BLaER1 treated with 17β-estradiol and CSF1 and Interleukin-3, amounts not matched to agents 10 nM and 100 nM (cell line): ENCODE measurements at regions not wholly inside any gene's neighbourhood (a gene's known extent, or its start where the extent isn't known, plus 50 kb on each side); places are given as distances from the start of the nearest gene placed in this dataset.
"Not testable (repeated sequence)": the region's sequence is repeated elsewhere in the genome, so short reads cannot be mapped to it uniquely, and the experiment has no call there.

Experiments
- H3K27ac ChIP-seq, 11 experiments: shearing (Covaris generic); formaldehyde crosslinking; 2 replicates each; pipeline ENCODE4 v1.8.1; 2022
- H3K27me3 ChIP-seq, 11 experiments: shearing (Covaris generic); formaldehyde crosslinking; 2 replicates each; pipeline ENCODE4 v1.8.1; 2022
- H3K36me3 ChIP-seq, 11 experiments: shearing (Covaris generic); formaldehyde crosslinking; 2 replicates each; pipeline ENCODE4 v1.8.1; 2022
- H3K4me1 ChIP-seq, 10 experiments: shearing (Covaris generic); formaldehyde crosslinking; 2 replicates each; pipeline ENCODE4 v1.8.1; 2022
- H3K4me2 ChIP-seq, 11 experiments: shearing (Covaris generic); formaldehyde crosslinking; 2 replicates each; pipeline ENCODE4 v1.8.1; 2022
- H3K4me3 ChIP-seq, 10 experiments: shearing (Covaris generic); formaldehyde crosslinking; 2 replicates each; pipeline ENCODE4 v1.8.1; 2022
- H3K9ac ChIP-seq, 11 experiments: shearing (Covaris generic); formaldehyde crosslinking; 2 replicates each; pipeline ENCODE4 v1.8.1; 2022
- H3K9me3 ChIP-seq, 11 experiments: shearing (Covaris generic); formaldehyde crosslinking; replicated peaks in 1 of 11; 2 replicates each; pipeline ENCODE4 v1.8.1; 2022
- H4K20me1 ChIP-seq, 11 experiments: shearing (Covaris generic); formaldehyde crosslinking; 2 replicates each; pipeline ENCODE4 v1.8.1; 2022
- Cebpa-rat ChIP-seq, 11 experiments: shearing (Covaris generic); IDR thresholded peaks; 2 replicates each; pipeline ENCODE4 v1.8.1; 2022

- Histone ChIP-seq H3K9me3 (peaks cover 17 to 51% (median 39%) of the 10 kb centered on the region in 11 experiments; a peak in 20 of 22 replicates), H3K4me3 (no peak overlapping the region)
Observed at GRCh38 chr18:78494204-78495085, 485.2 kb upstream of the SALL3 start.

GRCh38 chr18:78495550-78495949, 484.1 kb upstream of the SALL3 start:
- TF ChIP-seq Cebpa-rat (IDR thresholded peaks at IDR 0.05) = no peak

More at GRCh38 chr18:78494204-78495085, 485.2 kb upstream of the SALL3 start:
- no peaks in the 10 kb centered on the region; a peak in 2 of 20 replicates for H3K4me1 ChIP-seq
- peak overlapping the region in 5 of 11 experiments; percentile 21 to 60 (median 45); a peak in 8 of 22 replicates for H3K27ac ChIP-seq
- no peaks in the 10 kb centered on the region for H3K36me3 ChIP-seq
- no peak overlapping the region for H3K9ac ChIP-seq
- H3K27me3 ChIP-seq = no peaks in the 10 kb centered on the region
- H4K20me1 ChIP-seq = no peaks in the 10 kb centered on the region
- H3K4me2 ChIP-seq = no peak overlapping the region
- no peak for TF ChIP-seq Cebpa-rat (IDR thresholded peaks at IDR 0.05)

GRCh38 chr18:78496079-78496478, 483.5 kb upstream of the SALL3 start:
- no peak overlapping the region for H3K27ac ChIP-seq
- no peak overlapping the region for H3K4me2 ChIP-seq
- no peak for TF ChIP-seq Cebpa-rat (IDR thresholded peaks at IDR 0.05)
- H3K4me1 ChIP-seq = no peaks in the 10 kb centered on the region; a peak in 2 of 20 replicates
- no peak overlapping the region for H3K4me3 ChIP-seq
- H3K36me3 ChIP-seq = no peaks in the 10 kb centered on the region
- no peaks in the 10 kb centered on the region for H4K20me1 ChIP-seq
- H3K9me3 ChIP-seq = peaks cover 17 to 45% (median 39%) of the 10 kb centered on the region in 11 experiments; a peak in 20 of 22 replicates
- no peaks in the 10 kb centered on the region for H3K27me3 ChIP-seq
- no peak overlapping the region for H3K9ac ChIP-seq

More at GRCh38 chr18:78495550-78495949, 484.1 kb upstream of the SALL3 start:
- Histone ChIP-seq H3K4me1 (no peaks in the 10 kb centered on the region; a peak in 2 of 20 replicates), H3K36me3 (no peaks in the 10 kb centered on the region), H4K20me1 (no peaks in the 10 kb centered on the region), H3K27me3 (no peaks in the 10 kb centered on the region), H3K27ac (peak overlapping the region in 2 of 11 experiments; percentile 45 to 60; a peak in 2 of 22 replicates), H3K4me2 (no peak overlapping the region), H3K4me3 (no peak overlapping the region), H3K9ac (no peak overlapping the region), H3K9me3 (peaks cover 17 to 47% (median 39%) of the 10 kb centered on the region in 11 experiments; a peak in 20 of 22 replicates)

- H3K27me3 ChIP-seq = no peaks in the 10 kb centered on the region
- H3K4me2 ChIP-seq = no peak overlapping the region
- no peak for TF ChIP-seq Cebpa-rat (IDR thresholded peaks at IDR 0.05)
- no peak overlapping the region for H3K9ac ChIP-seq
- H3K4me3 ChIP-seq = no peak overlapping the region
- no peaks in the 10 kb centered on the region for H3K36me3 ChIP-seq
- peaks cover 14 to 35% (median 31%) of the 10 kb centered on the region in 11 experiments; a peak in 20 of 22 replicates for H3K9me3 ChIP-seq
- no peaks in the 10 kb centered on the region; a peak in 2 of 20 replicates for H3K4me1 ChIP-seq
- H3K27ac ChIP-seq = no peak overlapping the region
- H4K20me1 ChIP-seq = no peaks in the 10 kb centered on the region
Observed at GRCh38 chr18:78497641-78498040, 482.0 kb upstream of the SALL3 start.

GRCh38 chr18:78499586-78499985, 480.0 kb upstream of the SALL3 start:
- H3K36me3 ChIP-seq = no peaks in the 10 kb centered on the region
- H3K27me3 ChIP-seq = no peaks in the 10 kb centered on the region
- no peak overlapping the region for H3K4me2 ChIP-seq
- H4K20me1 ChIP-seq = no peaks in the 10 kb centered on the region
- H3K4me3 ChIP-seq = no peak overlapping the region
- no peak overlapping the region for H3K9ac ChIP-seq
- H3K27ac ChIP-seq = no peak overlapping the region
- TF ChIP-seq Cebpa-rat (IDR thresholded peaks at IDR 0.05) = no peak
- H3K4me1 ChIP-seq = no peaks in the 10 kb centered on the region; a peak in 2 of 20 replicates
- H3K9me3 ChIP-seq = peaks cover 11 to 32% (median 23%) of the 10 kb centered on the region in 11 experiments; a peak in 19 of 22 replicates

GRCh38 chr18:78501251-78501650, 478.4 kb upstream of the SALL3 start:
- no peaks in the 10 kb centered on the region for H3K27me3 ChIP-seq
- no peak overlapping the region for H3K4me3 ChIP-seq

GRCh38 chr18:78503129-78503528, 476.5 kb upstream of the SALL3 start:
- H3K4me1 ChIP-seq = no peaks in the 10 kb centered on the region
- H3K27me3 ChIP-seq = no peaks in the 10 kb centered on the region
- no peak overlapping the region for H3K4me2 ChIP-seq
- no peaks in the 10 kb centered on the region for H3K36me3 ChIP-seq
- H3K4me3 ChIP-seq = no peak overlapping the region
- no peaks in the 10 kb centered on the region for H4K20me1 ChIP-seq
- H3K27ac ChIP-seq = no peak overlapping the region
- no peak for TF ChIP-seq Cebpa-rat (IDR thresholded peaks at IDR 0.05)
- H3K9me3 ChIP-seq = peaks cover 11 to 22% (median 20%) of the 10 kb centered on the region in 11 experiments; a peak in 18 of 22 replicates
- no peak overlapping the region for H3K9ac ChIP-seq

More at GRCh38 chr18:78501251-78501650, 478.4 kb upstream of the SALL3 start:
- Histone ChIP-seq H3K9ac (no peak overlapping the region), H3K9me3 (peaks cover 11 to 22% (median 20%) of the 10 kb centered on the region in 11 experiments; a peak in 18 of 22 replicates), H3K4me2 (no peak overlapping the region), H3K36me3 (no peaks in the 10 kb centered on the region), H4K20me1 (no peaks in the 10 kb centered on the region), H3K27ac (no peak overlapping the region), H3K4me1 (no peaks in the 10 kb centered on the region)
- TF ChIP-seq Cebpa-rat (IDR thresholded peaks at IDR 0.05) = no peak

GRCh38 chr18:78505851-78506461, 473.7 kb upstream of the SALL3 start:
- no peak overlapping the region for H3K9ac ChIP-seq
- no peaks in the 10 kb centered on the region for H3K36me3 ChIP-seq
- no peak overlapping the region for H3K4me3 ChIP-seq
- H3K27me3 ChIP-seq = no peaks in the 10 kb centered on the region
- H4K20me1 ChIP-seq = no peaks in the 10 kb centered on the region
- no peak overlapping the region for H3K27ac ChIP-seq
- peaks cover 11 to 22% (median 20%) of the 10 kb centered on the region in 11 experiments; a peak in 18 of 22 replicates for H3K9me3 ChIP-seq
- H3K4me2 ChIP-seq = no peak overlapping the region
- TF ChIP-seq Cebpa-rat (IDR thresholded peaks at IDR 0.05) = no peak
- H3K4me1 ChIP-seq = no peaks in the 10 kb centered on the region

GRCh38 chr18:78507217-78507616, 472.4 kb upstream of the SALL3 start:
- Histone ChIP-seq H3K9ac (no peak overlapping the region), H4K20me1 (no peaks in the 10 kb centered on the region), H3K4me1 (no peaks in the 10 kb centered on the region), H3K4me3 (no peak overlapping the region), H3K27me3 (no peaks in the 10 kb centered on the region), H3K36me3 (no peaks in the 10 kb centered on the region), H3K9me3 (peaks cover 4 to 17% (median 12%) of the 10 kb centered on the region in 11 experiments; a peak in 16 of 22 replicates), H3K4me2 (no peak overlapping the region), H3K27ac (no peak overlapping the region)
- TF ChIP-seq Cebpa-rat (IDR thresholded peaks at IDR 0.05) = no peak

GRCh38 chr18:78508228-78508824, 471.3 kb upstream of the SALL3 start:
- H3K27ac ChIP-seq, H4K20me1 ChIP-seq, H3K36me3 ChIP-seq, H3K4me2 ChIP-seq, H3K27me3 ChIP-seq, H3K4me1 ChIP-seq, H3K4me3 ChIP-seq, H3K9ac ChIP-seq: not testable (repeated sequence)
- H3K9me3 ChIP-seq = peaks cover 0 to 10% (median 7%) of the 10 kb centered on the region in 11 experiments; a peak in 14 of 22 replicates
